Esophagus muscularis mucosa (tissue), 4 donors: ENCODE measurements at regions not wholly inside any gene's neighbourhood (a gene's known extent, or its start where the extent isn't known, plus 50 kb on each side); places are given as distances from the start of the nearest gene placed in this dataset.

ENCODE experiments used
- DNase-seq: peaks from one replicate; pipeline ENCODE4 v3.0.0-alpha.2; 2017; ENCODE audit errors: extremely low spot score
- H3K27ac ChIP-seq, 4 donors: fragments of 200-600 bp; sonication (generic); replicated peaks in 1 of 4; 1 replicate in 3 of 4; 2 replicates in 1 of 4; pipeline ENCODE4 v1.5.1; 2016 to 2019; ENCODE audit warnings: mild to moderate bottlenecking in 1 of 4
- H3K27me3 ChIP-seq, 4 donors: fragments of 200-600 bp; sonication (generic); one replicate each; pipeline versions ENCODE4 v1.5.1 to v1.6.0; 2016 to 2019
- H3K36me3 ChIP-seq, 4 donors: fragments of 200-600 bp; sonication (generic); one replicate each; pipeline ENCODE4 v1.5.1; 2016 to 2019
- H3K4me1 ChIP-seq, 4 donors: fragments of 200-600 bp; sonication (generic); one replicate each; pipeline ENCODE4 v1.5.1; 2016 to 2019
- H3K4me3 ChIP-seq, 4 donors: fragments of 200-600 bp; sonication (generic); 1 replicate in 2 of 4; 2 replicates in 2 of 4; pipeline ENCODE4 v1.5.1; 2016 to 2019; ENCODE audit warnings: mild to moderate bottlenecking in 4 of 4, moderate library complexity in 1 of 4
- H3K9me3 ChIP-seq, 4 donors: fragments of 200-600 bp; sonication (generic); 1 replicate in 3 of 4; 2 replicates in 1 of 4; pipeline ENCODE4 v1.5.1; 2016 to 2019
- EP300 ChIP-seq: sonication (generic); formaldehyde crosslinking; IDR thresholded peaks from one replicate; pipeline ENCODE4 v1.6.1; 2017; ENCODE audit warnings: antibody characterized with exemption
- POLR2A ChIP-seq: fragments of 450-650 bp; IDR thresholded peaks from one replicate; pipeline ENCODE4 v1.6.1; 2017; ENCODE audit warnings: antibody characterized with exemption, moderate library complexity, mild to moderate bottlenecking, low read depth
- POLR2AphosphoS5 ChIP-seq, 2 donors: sonication (generic); formaldehyde crosslinking; IDR thresholded peaks; one replicate each; pipeline ENCODE4 v1.6.1; 2017; ENCODE audit warnings: antibody characterized with exemption in 2 of 2
- whole genome bisulfite sequencing: methylation state at CpG from one replicate; pipeline ENCODE4 v1.1.5; 2018; 5-methylcytosine and 5-hydroxymethylcytosine counted together
- intact Hi-C: fragments of 100-400 bp; cut with DNase I; formaldehyde crosslinking; loops from one replicate; pipeline ENCODE4 v1.15.1; 2023
- TF ChIP-seq, protein P1 (sequence below), 3 experiments: fragments of 200-600 bp in 2 of 3; fragments of 450-650 bp in 1 of 3; sonication (generic) in 2 of 3; IDR thresholded peaks; one replicate each; pipeline ENCODE4 v1.5.1; 2017 to 2019; ENCODE audit warnings: antibody characterized with exemption in 3 of 3, mild to moderate bottlenecking in 2 of 3, moderate library complexity in 1 of 3

DNA sequence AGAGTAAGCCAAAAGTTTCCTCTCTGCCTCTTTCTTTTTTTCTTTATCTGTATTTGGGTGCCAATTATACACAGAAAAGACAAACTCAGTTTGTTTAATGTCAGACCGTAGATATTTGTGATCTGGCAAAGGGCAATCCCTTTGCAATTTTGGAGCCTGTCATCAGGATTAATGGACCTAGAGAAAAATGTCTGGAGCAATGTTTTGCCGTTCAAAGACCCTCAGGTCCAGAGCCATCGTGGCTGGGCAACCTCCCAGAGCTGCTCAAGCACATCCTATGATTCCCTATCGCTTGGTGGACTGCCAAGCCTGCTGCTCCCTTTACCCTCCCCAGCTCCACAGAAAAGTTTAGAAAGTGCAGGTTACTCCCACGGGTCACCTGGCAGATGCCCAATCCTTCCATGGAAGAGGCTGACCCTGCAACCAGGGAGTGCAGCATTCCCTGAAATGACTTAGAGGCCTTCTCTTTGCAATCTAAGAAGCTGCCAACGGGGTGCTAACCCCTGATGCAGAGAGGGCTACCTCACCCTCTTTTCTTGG lies 112.5 kb upstream of the NGF start:
- WGBS: 36% methylated on average over 6 of the region's 6 CpGs
- intact Hi-C loops: no loop called here
- no peak for DNase-seq
- no peaks in the 10 kb centered on the region for H3K27me3 ChIP-seq
- H3K36me3 ChIP-seq: no peaks in the 10 kb centered on the region
- H3K27ac ChIP-seq: no peak overlapping the region
- no peaks in the 10 kb centered on the region for H3K9me3 ChIP-seq
- no peak overlapping the region for H3K4me3 ChIP-seq
- TF ChIP-seq, protein P1, sequence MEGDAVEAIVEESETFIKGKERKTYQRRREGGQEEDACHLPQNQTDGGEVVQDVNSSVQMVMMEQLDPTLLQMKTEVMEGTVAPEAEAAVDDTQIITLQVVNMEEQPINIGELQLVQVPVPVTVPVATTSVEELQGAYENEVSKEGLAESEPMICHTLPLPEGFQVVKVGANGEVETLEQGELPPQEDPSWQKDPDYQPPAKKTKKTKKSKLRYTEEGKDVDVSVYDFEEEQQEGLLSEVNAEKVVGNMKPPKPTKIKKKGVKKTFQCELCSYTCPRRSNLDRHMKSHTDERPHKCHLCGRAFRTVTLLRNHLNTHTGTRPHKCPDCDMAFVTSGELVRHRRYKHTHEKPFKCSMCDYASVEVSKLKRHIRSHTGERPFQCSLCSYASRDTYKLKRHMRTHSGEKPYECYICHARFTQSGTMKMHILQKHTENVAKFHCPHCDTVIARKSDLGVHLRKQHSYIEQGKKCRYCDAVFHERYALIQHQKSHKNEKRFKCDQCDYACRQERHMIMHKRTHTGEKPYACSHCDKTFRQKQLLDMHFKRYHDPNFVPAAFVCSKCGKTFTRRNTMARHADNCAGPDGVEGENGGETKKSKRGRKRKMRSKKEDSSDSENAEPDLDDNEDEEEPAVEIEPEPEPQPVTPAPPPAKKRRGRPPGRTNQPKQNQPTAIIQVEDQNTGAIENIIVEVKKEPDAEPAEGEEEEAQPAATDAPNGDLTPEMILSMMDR (IDR thresholded peaks at IDR 0.05): no peak
- TF ChIP-seq EP300 (no peak), POLR2A (no peak), POLR2AphosphoS5 (IDR thresholded peaks at IDR 0.05) (no peak)
- peaks cover 4 to 35% (median 23%) of the 10 kb centered on the region in 4 donors for H3K4me1 ChIP-seq

DNA sequence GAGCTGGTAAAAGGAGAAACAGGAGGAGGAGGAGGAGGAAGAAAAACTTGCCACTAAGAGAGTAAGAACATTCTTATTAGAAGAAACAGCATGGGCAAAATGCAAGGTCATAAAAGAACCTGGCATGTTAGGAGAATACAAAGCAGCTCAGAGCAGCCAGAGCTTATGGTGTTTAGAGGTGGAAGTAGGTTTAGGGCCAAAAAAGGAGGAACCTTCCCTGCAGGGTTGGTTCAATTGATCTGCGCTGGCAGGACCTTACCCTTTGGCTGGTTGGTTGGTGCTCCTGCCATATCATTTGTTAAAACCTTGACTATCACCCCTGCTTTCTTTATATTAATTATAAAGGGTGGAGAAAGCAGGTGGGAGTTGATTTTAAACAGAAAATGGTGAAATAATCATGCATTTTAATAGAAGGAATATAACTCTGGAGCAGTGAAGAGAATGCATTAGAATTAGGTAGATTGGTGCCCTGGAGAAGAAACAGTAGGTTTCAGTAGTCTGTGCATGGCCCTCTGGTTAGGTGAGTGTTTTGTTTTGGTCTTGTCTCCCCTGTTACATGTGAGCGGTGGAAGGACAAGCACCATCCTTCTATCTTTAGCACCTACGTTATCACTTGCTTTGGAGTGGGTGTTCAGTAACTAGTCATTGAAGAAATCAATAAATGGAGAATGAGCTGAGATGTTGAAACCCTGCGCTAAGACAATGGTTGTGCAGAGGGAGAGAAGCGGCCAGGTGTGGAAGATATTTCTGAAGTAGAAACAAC lies 110.4 kb upstream of the NGF start:
- no peak overlapping the region for H3K27ac ChIP-seq
- H3K9me3 ChIP-seq: peaks cover 0 to 3% (median 0%) of the 10 kb centered on the region in 4 donors
- peaks cover 0 to 2% (median 0%) of the 10 kb centered on the region in 4 donors for H3K27me3 ChIP-seq
- H3K4me1 ChIP-seq: peaks cover 4 to 17% (median 7%) of the 10 kb centered on the region in 4 donors
- TF ChIP-seq POLR2AphosphoS5 (IDR thresholded peaks at IDR 0.05) (no peak), EP300 (no peak), POLR2A (no peak)
- TF ChIP-seq, protein P1 (IDR thresholded peaks at IDR 0.05): no peak
- intact Hi-C loops: no loop called here
- 96% methylated on average over 5 of the region's 5 CpGs for WGBS
- no peaks in the 10 kb centered on the region for H3K36me3 ChIP-seq
- no peak for DNase-seq
- no peak overlapping the region for H3K4me3 ChIP-seq

DNA sequence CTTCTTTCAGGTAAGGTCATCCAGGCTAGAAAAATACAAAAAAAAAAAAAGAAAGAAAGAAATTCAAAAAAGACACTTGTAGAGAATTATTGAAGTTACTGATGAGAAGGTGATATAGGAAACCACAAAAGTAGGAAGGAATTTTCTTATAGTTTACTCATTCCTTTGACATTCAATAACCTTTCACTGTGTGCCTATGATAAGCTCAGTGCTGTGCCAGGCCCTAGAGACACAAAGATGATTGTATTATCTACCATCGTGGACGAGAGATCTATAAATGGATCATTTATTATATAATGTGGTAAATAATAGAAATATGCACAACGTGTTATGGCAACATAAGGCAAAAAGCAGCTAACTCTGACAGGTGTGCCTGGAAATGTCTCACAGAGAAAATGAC lies 109.6 kb upstream of the NGF start:
- Histone ChIP-seq H3K4me1 (peaks cover 4 to 17% (median 7%) of the 10 kb centered on the region in 4 donors), H3K4me3 (no peak overlapping the region), H3K27me3 (peaks cover 0 to 2% (median 0%) of the 10 kb centered on the region in 4 donors), H3K36me3 (no peaks in the 10 kb centered on the region), H3K27ac (no peak overlapping the region), H3K9me3 (peaks cover 0 to 3% (median 0%) of the 10 kb centered on the region in 4 donors)
- intact Hi-C loops: no loop called here
- no peak for DNase-seq
- TF ChIP-seq EP300 (no peak), POLR2AphosphoS5 (IDR thresholded peaks at IDR 0.05) (no peak), POLR2A (no peak)
- TF ChIP-seq, protein P1 (IDR thresholded peaks at IDR 0.05): no peak
- 35% methylated on average over 3 of the region's 3 CpGs for WGBS

DNA sequence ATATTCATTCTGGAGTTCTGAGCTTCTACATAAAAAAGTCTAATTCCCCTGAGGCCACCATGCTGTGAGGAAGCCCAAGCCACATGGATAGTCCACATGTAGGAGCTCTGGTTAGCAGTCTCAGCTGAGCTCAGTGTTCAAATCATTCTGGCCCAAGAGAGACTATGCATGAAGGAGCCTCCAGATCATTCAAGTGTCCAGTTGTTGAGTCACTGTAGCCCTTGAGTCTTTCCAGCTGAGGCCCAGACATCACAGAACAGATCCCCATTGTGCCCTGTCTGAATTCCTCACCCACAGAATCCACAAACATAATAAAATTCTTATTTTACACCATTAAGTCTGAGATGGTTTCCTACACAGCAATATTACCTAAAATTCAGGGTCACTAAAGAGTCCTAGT lies 107.0 kb upstream of the NGF start:
- no peaks in the 10 kb centered on the region for H3K36me3 ChIP-seq
- peaks cover 0 to 2% (median 0%) of the 10 kb centered on the region in 4 donors for H3K27me3 ChIP-seq
- peaks cover 0 to 3% (median 0%) of the 10 kb centered on the region in 4 donors for H3K9me3 ChIP-seq
- H3K27ac ChIP-seq: no peak overlapping the region
- no peak for DNase-seq
- no peak overlapping the region for H3K4me3 ChIP-seq
- TF ChIP-seq POLR2A: no peak
- TF ChIP-seq EP300: no peak
- TF ChIP-seq, protein P1 (IDR thresholded peaks at IDR 0.05): no peak
- TF ChIP-seq POLR2AphosphoS5 (IDR thresholded peaks at IDR 0.05): no peak
- intact Hi-C loops: no loop called here
- peaks cover 4 to 12% (median 4%) of the 10 kb centered on the region in 4 donors for H3K4me1 ChIP-seq
